Inflammatory macrophage (primary cell): ENCODE measurements at regions not wholly inside any gene's neighbourhood (a gene's known extent, or its start where the extent isn't known, plus 50 kb on each side); places are given as distances from the start of the nearest gene placed in this dataset.

ENCODE experiments used
- DNase-seq, 2 donors: peaks; one replicate each; pipeline ENCODE4 v3.0.0-alpha.2; 2020 to 2022

DNA sequence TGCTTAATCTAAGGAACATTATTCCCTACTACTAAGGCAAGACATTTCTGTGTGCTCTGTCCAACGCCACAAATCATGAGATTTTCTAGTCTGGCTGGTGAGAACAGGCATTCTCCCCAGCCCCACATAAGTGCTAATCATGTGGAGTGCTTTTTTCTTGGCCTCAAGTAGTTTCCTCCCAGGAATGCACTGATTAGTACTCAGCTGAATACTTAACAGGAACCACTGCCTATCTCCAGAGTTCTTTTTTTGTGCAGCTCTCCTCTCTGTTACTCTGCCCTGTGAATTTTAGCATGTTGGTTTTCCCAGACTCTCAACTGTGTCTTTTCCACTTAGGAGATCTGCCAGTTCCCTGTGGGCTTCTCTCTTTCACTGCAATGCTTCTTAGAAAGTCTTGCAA lies 1098.5 kb upstream of the LRRTM3 start:
- no peak for DNase-seq

DNA sequence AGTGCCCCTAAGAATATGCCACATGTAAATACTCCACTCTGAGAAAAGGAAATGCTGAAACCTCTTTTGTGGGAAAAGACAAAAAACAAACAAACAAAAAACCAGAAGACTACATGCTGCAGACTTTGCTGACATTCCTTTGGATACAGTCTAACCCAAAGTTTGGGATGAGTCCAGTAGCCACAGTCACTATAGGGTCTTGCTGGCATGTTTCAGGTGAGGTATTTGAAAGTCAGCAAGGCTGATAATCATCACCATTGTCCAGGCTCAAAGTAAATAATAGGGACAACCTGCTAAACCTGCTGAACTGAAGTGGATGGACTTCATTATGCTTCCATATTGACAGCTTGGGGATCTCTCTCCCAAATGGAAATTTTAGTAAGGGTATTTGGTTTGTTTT lies 1087.0 kb upstream of the LRRTM3 start:
- DNase-seq, result no peak

DNA sequence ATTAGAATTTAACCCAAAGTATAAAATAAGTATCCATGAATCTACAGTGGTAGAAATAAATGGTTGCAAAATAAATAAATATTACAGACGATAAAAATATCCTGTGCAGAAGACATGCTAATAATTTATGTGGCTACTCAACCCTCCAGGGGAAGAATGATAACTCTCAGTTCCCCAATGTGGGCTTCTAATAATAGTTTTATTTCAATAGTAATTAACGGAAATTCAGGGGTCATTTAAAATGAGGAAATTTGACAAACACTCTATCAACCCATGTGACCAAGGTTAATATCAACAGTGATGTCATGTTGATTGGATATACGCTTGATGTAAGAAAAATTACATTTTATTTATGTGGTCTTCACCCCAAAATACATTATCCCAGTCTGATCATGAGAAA lies 1082.6 kb upstream of the LRRTM3 start:
- no peak for DNase-seq

DNA sequence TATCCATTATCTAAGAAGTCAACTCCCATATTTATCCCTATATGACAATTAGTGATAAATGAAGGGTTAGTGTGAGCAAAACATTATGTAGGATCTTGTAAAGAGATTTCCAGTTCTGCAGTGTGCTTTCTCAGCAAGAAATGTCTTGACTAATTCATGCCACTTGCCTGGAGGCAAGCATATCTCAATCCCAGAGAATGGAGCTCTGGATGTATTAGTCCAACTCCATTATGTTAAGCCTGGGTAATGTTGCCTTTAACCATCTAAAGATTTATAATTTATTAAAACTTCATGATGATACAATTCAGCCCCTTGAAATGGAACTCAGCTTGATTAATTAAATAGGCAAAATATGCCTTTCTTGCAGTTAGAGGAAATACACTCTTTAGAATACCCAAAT lies 1079.9 kb upstream of the LRRTM3 start:
- no peak for DNase-seq

DNA sequence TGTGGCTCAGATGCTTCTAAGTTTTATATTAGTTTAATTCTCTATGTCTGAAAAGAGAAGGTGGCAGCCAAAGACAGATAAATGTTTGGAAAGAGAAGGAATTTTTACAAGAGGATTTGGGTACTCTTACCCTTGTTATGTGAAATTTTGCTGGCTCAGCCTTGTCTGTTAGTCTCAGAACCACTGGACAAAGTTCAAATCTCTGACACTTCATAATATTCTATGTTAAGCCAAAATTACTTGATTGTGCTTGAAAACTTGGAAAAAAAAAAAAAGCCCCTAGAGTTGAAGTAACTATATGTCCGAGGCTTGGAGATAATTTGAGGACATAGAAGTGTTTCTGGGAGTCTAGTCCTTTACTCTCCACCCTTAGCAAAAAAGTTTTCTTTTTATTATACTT lies 1079.3 kb upstream of the LRRTM3 start:
- no peak for DNase-seq

DNA sequence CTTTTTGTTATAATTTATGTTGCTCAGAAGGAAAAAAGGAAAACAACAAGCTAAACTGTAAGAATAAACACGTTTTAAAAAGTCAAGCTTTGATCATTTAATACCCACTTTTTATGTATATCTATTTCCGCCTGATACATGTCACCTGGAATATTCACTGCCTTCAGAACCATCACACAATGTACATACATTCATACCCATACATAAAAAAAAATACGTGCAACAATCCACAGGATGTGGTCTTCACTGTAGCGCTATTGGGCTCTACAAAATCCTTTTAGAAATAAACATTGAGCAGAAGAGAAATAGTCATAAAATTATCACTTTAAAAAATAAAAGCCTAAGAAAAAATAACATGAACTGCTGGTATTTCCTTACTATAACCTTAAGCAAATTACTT lies 1078.9 kb upstream of the LRRTM3 start:
- DNase-seq, result no peak

DNA sequence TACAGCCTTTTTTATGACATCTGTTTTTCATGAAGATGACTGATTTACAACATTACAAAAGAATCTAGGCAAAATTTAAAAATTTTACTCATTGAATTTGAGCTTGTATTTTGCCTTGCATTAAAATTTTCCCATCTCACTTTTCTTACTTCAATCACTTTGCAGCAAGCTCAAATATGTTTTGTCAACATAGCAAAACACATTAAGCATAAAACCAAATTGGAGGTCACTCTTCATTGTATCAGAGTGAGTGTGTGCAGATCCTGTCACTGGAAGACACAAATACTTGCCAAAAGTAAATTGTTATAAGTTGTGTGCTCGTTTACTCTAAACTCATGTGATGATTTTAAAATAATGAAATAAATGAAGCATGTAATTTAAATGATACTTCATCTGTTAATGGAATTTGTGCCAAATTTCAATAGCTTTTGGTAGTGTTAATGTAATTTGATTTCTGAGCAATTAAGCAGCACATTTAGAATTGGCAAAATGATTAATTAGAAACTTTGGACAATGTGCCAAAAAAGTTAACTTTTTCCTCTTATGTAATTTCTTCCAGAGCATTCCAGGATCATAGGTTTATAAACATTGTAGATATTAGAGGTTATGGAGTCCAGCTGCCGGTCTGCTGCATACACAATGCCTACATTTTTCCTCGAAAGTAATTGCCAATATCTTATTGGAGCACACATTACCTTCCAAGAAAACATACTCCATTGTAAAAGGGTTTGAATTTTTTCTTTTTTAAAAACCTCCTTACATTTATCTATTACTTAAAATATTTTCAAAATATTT lies 1078.2 kb upstream of the LRRTM3 start:
- no peak for DNase-seq

DNA sequence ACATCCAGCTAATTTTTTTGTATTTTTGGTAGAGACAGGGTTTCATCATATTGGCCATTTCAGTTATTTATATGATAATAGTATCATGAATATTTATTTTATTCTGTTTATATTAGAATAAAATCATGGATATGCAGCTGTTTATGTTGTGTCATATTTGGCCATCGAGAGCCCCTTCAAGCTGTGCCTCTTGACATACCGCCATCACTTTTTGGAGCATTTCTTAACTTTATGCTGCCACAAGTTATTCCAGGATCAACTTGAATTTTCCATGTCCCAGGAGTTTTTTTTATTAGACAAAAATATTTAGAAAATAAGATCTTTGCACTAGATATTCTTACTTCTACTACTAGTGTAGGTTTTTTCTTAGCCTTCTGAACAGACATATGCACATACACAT lies 1067.0 kb upstream of the LRRTM3 start:
- DNase-seq, result no peak

DNA sequence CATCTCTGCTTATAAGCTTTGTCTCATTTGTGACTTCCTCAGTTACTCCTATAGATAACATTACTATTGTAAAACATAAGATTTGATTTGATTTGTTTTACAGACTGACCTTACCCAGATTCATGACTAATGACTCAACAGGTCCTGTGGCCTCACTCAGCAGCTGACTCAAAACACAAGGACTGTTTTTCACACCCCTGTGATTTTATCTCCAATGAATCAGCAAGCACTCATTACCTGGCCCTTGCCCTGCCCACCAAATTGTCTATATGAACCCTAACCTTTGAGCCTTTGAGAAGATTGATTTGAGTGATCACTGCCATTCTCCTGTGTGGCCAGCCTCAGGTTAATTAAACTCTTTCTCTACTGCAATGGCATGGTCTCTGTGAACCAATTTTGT lies 1064.6 kb upstream of the LRRTM3 start:
- no peak for DNase-seq
